ENCODE measurements at regions not wholly inside any gene's neighbourhood (a gene's known extent, or its start where the extent isn't known, plus 50 kb on each side); places are given as distances from the start of the nearest gene placed in this dataset.

GRCh38 chr10:110382695-110383094 is 78.0 kb upstream of the SMNDC1 start:
- TF ChIP-seq CTCF (IDR thresholded peaks at IDR 0.05): no peak
- TF ChIP-seq POLR2A (IDR thresholded peaks at IDR 0.05): no peak
